BLaER1 (cell line): ENCODE measurements at regions not wholly inside any gene's neighbourhood (a gene's known extent, or its start where the extent isn't known, plus 50 kb on each side); places are given as distances from the start of the nearest gene placed in this dataset.

Experiments
- H3K27ac ChIP-seq: shearing (Covaris generic); formaldehyde crosslinking; 2 replicates; pipeline ENCODE4 v1.8.1; 2022
- H3K27me3 ChIP-seq: shearing (Covaris generic); formaldehyde crosslinking; 2 replicates; pipeline ENCODE4 v1.8.1; 2022
- H3K36me3 ChIP-seq: shearing (Covaris generic); formaldehyde crosslinking; 2 replicates; pipeline ENCODE4 v1.8.1; 2022
- H3K4me1 ChIP-seq: shearing (Covaris generic); formaldehyde crosslinking; 2 replicates; pipeline ENCODE4 v1.8.1; 2022
- H3K4me2 ChIP-seq: shearing (Covaris generic); formaldehyde crosslinking; 2 replicates; pipeline ENCODE4 v1.8.1; 2022
- H3K4me3 ChIP-seq: shearing (Covaris generic); formaldehyde crosslinking; 2 replicates; pipeline ENCODE4 v1.8.1; 2022
- H3K9ac ChIP-seq: shearing (Covaris generic); formaldehyde crosslinking; 2 replicates; pipeline ENCODE4 v1.8.1; 2022
- H3K9me3 ChIP-seq: shearing (Covaris generic); formaldehyde crosslinking; 2 replicates; pipeline ENCODE4 v1.8.1; 2022
- H4K20me1 ChIP-seq: shearing (Covaris generic); formaldehyde crosslinking; 2 replicates; pipeline ENCODE4 v1.8.1; 2022
- Cebpa-rat ChIP-seq: shearing (Covaris generic); IDR thresholded peaks from 2 replicates; pipeline ENCODE4 v1.8.1; 2022

DNA sequence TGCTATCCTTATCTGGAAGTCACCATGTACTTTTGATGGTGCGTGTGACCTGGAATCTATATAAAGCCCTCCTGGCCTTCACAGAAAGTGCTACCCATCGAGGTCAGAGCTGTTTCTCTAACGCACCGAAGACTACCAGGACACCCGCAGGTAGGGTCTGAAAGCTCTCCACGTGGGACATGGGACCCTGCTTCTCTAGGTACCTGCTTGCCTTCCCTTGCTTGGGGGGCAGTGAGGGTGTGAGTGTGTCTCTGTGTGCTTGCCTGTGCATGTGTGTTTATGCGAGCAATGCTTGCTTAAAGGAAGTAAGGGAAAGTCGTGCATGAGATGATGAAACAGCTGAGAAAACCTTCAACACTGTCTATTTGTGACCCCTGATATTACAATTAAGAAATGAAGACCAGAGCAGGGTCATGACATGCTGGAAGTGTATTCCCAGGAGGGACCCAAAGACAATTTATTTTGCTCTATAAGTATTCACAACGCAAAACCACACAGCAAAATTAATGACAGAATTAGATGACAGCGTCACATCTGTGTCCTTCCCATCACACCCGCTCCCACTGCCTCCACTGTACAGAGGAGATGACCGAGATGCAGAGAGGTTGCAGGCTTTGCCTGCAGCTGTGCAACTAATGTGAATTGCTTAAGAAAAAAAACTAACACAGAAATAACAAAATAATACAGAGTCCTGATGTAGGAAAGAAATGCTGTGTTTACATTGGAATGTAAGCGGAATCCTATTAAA lies 76.4 kb upstream of the HELT start:
- Histone ChIP-seq H3K4me2 (0 out of 2 replicates have a peak overlapping the region, but pooled peaks have one; percentile 16), H4K20me1 (no peaks in the 10 kb centered on the region), H3K4me3 (no peak overlapping the region), H3K27ac (no peak overlapping the region), H3K36me3 (no peaks in the 10 kb centered on the region), H3K9ac (no peak overlapping the region), H3K9me3 (no peaks in the 10 kb centered on the region), H3K27me3 (no peaks in the 10 kb centered on the region), H3K4me1 (peaks cover 8% of the 10 kb centered on the region)
- no peak for TF ChIP-seq Cebpa-rat

DNA sequence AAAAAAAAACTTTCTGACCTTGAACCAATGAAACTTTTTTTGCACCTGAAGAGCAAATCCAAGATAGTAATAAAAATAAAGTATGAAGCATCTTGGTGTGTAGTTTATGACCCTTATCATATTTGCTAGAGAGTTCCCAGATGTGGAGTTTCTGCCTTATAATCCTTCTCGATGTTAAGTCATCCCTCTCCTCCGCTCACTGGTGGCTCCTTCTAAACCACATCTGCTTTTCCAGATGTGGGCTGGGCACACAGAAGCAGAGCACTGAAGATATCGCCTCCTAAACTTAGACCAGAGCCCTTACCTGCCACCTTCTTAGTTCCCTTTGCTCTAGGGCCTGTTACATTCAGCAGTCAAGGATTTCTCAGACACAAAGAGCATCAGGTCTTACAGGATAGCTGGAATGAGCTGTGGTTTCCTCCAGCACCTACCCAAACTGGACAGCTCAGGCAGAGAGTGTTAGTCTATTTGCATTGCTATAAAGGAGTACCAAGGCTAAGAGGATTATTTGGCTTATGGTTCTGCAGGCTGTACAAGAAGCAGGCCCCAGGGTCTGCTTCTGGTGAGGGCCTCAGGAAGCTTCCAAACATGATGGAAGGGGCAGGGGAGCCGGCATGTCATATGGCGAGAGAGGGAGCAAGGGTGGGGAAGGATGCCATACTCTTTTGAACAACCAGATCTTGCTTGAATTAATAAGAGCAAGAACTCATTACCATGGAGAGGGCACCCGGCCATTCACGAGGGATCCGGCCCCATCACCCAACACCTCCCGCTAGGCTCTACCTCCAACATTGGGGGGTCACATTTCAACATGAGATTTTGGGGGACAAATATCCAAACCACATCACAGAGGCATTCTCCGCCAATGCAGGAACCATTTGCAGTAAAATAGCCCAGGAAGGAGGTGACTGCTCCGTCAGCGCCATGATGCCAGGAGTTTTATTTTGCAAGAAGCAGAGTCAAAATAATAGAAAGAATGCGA lies 75.6 kb upstream of the HELT start:
- Histone ChIP-seq H3K9me3 (no peaks in the 10 kb centered on the region), H3K36me3 (no peaks in the 10 kb centered on the region), H3K4me1 (peaks cover 8% of the 10 kb centered on the region), H3K27me3 (no peaks in the 10 kb centered on the region), H3K27ac (no peak overlapping the region), H3K9ac (no peak overlapping the region), H3K4me3 (no peak overlapping the region), H3K4me2 (no peak overlapping the region), H4K20me1 (no peaks in the 10 kb centered on the region)
- no peak for TF ChIP-seq Cebpa-rat

DNA sequence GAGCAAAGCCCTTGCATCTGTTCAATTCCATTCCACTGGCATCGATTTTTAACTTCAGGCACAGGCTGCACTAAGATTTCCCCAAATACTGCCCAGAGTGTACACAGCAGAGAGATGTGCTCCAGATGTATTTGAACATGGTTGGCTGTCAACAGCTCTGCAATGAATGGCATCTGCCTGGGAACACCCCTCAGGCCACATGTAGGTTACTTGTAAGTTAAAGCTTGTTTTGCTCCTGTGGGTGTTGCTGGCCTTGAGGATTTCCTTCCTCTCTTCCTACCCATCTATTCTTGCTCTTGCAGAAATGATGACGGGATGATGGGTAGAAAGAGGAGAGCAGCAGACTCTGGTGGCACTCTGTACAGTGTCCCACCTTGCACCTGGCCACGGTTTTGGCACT lies 69.3 kb upstream of the HELT start:
- H4K20me1 ChIP-seq: no peaks in the 10 kb centered on the region
- H3K9me3 ChIP-seq: no peaks in the 10 kb centered on the region; the same call in 1 of the 2 replicates
- H3K9ac ChIP-seq: no peak overlapping the region
- H3K4me1 ChIP-seq: peaks cover 33% of the 10 kb centered on the region
- H3K27ac ChIP-seq: no peak overlapping the region
- H3K4me2 ChIP-seq: peak overlapping the region; percentile 40
- no peak overlapping the region for H3K4me3 ChIP-seq
- no peaks in the 10 kb centered on the region for H3K36me3 ChIP-seq
- H3K27me3 ChIP-seq: no peaks in the 10 kb centered on the region
- no peak for TF ChIP-seq Cebpa-rat

DNA sequence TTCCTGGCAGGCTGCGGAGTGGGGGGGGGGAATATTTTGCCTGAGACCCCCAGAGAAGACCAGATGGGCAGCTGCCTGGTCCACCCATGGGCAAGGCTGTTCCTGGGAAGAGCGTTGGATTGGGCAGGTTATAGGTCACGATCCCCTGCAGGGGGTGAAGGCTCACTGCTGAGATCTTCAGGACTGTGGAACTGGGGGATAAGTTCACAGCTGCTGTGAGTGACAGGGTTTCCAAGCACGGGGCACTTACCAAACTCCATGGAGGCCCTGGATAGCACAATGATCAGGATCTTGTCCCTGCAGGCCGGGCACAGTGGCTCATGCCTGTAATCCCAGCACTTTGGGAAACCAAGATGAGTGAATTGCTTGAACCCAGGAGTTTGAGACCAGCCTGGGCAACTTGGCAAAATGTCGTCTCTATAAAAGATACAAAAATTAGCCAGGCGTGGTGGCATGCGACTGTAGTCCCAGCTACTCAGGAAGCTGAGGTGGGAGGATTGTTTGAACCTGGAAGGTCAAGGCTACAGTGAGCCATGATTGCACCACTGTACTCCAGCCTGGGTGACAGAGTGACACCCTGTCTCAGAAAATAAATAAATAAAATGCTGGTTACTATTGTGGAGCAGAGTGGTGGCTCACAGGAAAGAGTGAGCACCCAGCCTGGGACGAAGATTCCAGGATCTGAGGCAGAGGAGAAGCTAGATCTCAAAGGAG lies 68.0 kb upstream of the HELT start:
- Histone ChIP-seq H3K4me1 (peaks cover 46% of the 10 kb centered on the region), H3K4me2 (peak overlapping the region; percentile 27; the same call in 1 of the 2 replicates), H4K20me1 (no peaks in the 10 kb centered on the region), H3K4me3 (no peak overlapping the region), H3K27ac (no peak overlapping the region), H3K9me3 (no peaks in the 10 kb centered on the region; the same call in 1 of the 2 replicates), H3K36me3 (no peaks in the 10 kb centered on the region), H3K9ac (no peak overlapping the region), H3K27me3 (no peaks in the 10 kb centered on the region)
- no peak for TF ChIP-seq Cebpa-rat

DNA sequence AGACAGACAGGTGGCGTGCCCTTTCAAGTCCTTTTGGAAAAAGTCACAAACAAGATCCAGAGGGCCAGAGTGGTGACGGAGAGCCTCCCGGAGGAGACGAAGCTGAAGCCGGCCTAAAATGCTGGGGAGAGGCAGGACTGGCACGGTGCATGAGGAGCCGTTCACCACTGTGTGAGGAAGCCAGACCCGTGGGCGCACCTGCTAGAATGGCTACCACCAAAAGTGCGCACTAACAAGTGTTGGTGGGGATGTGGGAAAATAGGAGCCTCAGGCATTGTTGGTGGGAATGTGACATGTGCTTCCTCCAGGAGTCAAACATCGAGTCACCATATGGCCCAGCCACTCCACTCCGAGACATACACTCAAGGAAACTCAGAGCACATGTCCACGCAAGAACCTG lies 67.4 kb upstream of the HELT start:
- Histone ChIP-seq H4K20me1 (no peaks in the 10 kb centered on the region), H3K27ac (no peak overlapping the region), H3K4me1 (peaks cover 52% of the 10 kb centered on the region), H3K4me3 (no peak overlapping the region), H3K9ac (no peak overlapping the region), H3K36me3 (no peaks in the 10 kb centered on the region), H3K4me2 (no peak overlapping the region), H3K27me3 (no peaks in the 10 kb centered on the region), H3K9me3 (no peaks in the 10 kb centered on the region; the same call in 1 of the 2 replicates)
- no peak for TF ChIP-seq Cebpa-rat

DNA sequence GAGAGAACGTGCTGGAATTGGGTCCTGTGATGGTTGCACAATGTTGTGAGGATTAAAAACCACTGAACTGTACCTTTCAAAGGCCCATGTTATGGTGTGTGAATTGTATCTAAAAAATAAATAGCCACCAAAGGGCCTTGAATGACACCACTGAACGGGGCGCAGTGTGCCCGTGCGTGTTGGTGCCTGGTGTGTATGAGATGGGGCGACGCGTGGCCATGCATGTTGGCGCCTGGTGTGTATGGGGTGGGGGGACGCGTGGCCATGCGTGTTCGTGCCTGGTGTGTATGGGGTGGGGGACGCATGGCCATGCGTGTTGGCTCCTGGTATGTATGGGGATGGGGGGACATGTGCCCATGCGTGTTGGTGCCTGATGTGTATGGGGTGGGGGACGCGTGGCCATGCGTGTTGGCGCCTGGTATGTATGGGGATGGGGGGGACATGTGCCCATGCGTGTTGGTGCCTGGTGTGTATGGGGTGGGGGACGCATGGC lies 66.6 kb upstream of the HELT start:
- H3K27me3 ChIP-seq: no peaks in the 10 kb centered on the region
- H3K9ac ChIP-seq: no peak overlapping the region
- no peak overlapping the region for H3K4me3 ChIP-seq
- TF ChIP-seq Cebpa-rat: no peak
- no peaks in the 10 kb centered on the region for H3K36me3 ChIP-seq
- no peaks in the 10 kb centered on the region for H4K20me1 ChIP-seq
- peaks cover 60% of the 10 kb centered on the region for H3K4me1 ChIP-seq
- H3K4me2 ChIP-seq: no peak overlapping the region
- H3K27ac ChIP-seq: no peak overlapping the region
- H3K9me3 ChIP-seq: no peaks in the 10 kb centered on the region; the same call in 1 of the 2 replicates

DNA sequence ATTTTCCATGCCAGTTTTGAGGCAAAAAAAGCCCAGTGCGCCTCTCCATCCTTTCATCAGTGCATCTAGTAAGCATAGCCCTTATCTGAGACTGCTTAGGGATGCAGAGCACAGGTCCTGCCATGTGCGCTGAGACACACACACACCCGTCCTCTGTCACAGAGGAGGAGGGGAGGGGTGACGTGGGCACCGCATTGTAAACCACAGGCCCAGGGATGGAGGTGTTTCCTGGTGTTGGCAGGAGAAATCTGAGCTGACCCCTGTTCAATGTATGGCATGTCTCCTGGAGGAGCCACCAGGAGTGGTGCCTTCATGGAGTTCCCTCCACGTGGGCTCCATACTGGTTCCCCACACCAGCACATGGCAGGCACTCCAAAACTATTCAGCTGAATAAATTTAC lies 65.8 kb upstream of the HELT start:
- no peaks in the 10 kb centered on the region; the same call in 1 of the 2 replicates for H3K9me3 ChIP-seq
- TF ChIP-seq Cebpa-rat: no peak
- H4K20me1 ChIP-seq: no peaks in the 10 kb centered on the region
- no peak overlapping the region for H3K9ac ChIP-seq
- H3K27ac ChIP-seq: no peak overlapping the region
- H3K4me2 ChIP-seq: no peak overlapping the region
- no peaks in the 10 kb centered on the region for H3K36me3 ChIP-seq
- no peaks in the 10 kb centered on the region for H3K27me3 ChIP-seq
- peaks cover 68% of the 10 kb centered on the region for H3K4me1 ChIP-seq
- H3K4me3 ChIP-seq: no peak overlapping the region

DNA sequence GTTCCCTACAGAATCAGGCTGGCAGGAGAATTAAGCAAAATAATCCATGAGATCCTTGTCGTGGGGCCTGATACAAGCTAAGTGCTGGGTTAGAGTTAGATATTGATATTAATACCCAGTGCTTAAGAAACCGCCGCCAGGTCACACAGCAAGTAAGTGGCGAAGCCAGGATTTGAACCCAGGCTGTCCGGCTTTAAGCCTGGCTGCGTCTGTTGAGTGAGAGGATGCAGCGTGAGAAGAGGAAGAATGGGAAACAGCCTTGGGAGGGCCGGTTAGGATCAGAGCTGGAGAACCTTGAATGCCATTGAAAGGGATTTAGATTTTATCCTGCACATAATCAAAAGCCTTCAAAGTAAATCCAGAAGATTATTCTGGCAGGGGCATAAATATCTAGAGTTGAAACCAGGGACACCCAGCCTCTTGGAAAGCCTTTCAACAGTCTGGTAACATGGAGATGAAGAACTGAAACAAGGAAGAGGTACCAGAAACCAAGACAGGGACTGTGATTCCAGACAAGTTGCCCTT lies 64.8 kb upstream of the HELT start:
- H3K4me1 ChIP-seq: peaks cover 78% of the 10 kb centered on the region
- H3K36me3 ChIP-seq: no peaks in the 10 kb centered on the region
- no peak overlapping the region for H3K4me3 ChIP-seq
- no peaks in the 10 kb centered on the region for H4K20me1 ChIP-seq
- no peak overlapping the region for H3K27ac ChIP-seq
- H3K9ac ChIP-seq: no peak overlapping the region
- H3K9me3 ChIP-seq: no peaks in the 10 kb centered on the region; the same call in 1 of the 2 replicates
- peak overlapping the region; percentile 90 for H3K4me2 ChIP-seq
- no peaks in the 10 kb centered on the region for H3K27me3 ChIP-seq
- no peak for TF ChIP-seq Cebpa-rat

DNA sequence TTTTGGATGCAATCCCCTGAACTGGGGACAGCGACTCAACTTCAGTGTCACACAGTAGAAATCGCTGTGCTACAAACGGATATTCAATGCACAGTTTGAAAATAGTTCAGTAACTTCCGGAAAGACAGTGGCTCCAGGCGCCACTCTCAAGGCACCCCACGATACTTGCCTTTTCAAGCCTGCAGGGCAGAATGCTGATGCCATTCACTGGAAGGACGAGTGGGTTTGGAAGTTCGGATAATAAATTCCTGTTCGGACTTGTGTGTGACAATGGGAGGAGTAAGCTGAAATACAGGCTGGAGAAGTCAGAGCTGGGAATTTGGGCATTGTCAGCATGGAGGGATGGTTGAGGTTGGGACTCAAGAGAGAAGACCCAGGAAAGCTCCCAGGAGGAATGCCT lies 64.3 kb upstream of the HELT start:
- H3K4me2 ChIP-seq: peak overlapping the region; percentile 90
- H3K9me3 ChIP-seq: no peaks in the 10 kb centered on the region; the same call in 1 of the 2 replicates
- H3K4me1 ChIP-seq: peaks cover 80% of the 10 kb centered on the region
- no peak for TF ChIP-seq Cebpa-rat
- H3K27ac ChIP-seq: peak overlapping the region; percentile 83
- H3K4me3 ChIP-seq: peak overlapping the region; percentile 55
- H3K9ac ChIP-seq: peak overlapping the region; percentile 74
- H3K36me3 ChIP-seq: no peaks in the 10 kb centered on the region
- no peaks in the 10 kb centered on the region for H4K20me1 ChIP-seq
- no peaks in the 10 kb centered on the region for H3K27me3 ChIP-seq
